HEK293 (cell line): ENCODE measurements at regions not wholly inside any gene's neighbourhood (a gene's known extent, or its start where the extent isn't known, plus 50 kb on each side); places are given as distances from the start of the nearest gene placed in this dataset.

Experiments used
- CTCF ChIA-PET: fragments of 350-600 bp; formaldehyde crosslinking; extraction: SDS; loops from one replicate; lab custom pipeline; 2021; ENCODE audit warnings: antibody characterized with exemption; lab: Yijun Ruan, JAX
- POLR2A ChIA-PET: fragments of 300-600 bp; formaldehyde crosslinking; extraction: SDS; loops from one replicate; lab custom pipeline; 2020; ENCODE audit warnings: antibody characterized with exemption, inconsistent platforms; lab: Yijun Ruan, JAX
- H3K27ac ChIP-seq: fragments of 200-500 bp; sonication (Bioruptor generic); 2 replicates; pipeline ENCODE4 v1.5.1; 2014; ENCODE audit warnings: low read depth, low read length, control low read depth, inconsistent platforms; ENCODE audit errors: extremely low read depth
- H3K36me3 ChIP-seq, 2 experiments: fragments of 200-500 bp in 1 of 2; sonication (Bioruptor generic) in 1 of 2; 1 replicate in 1 of 2; 2 replicates in 1 of 2; pipeline ENCODE4 v1.5.1; 2014 to 2017; ENCODE audit warnings: inconsistent platforms in 2 of 2, low read length in 2 of 2; ENCODE audit not compliant: control insufficient read depth in 2 of 2, insufficient read depth in 1 of 2
- H3K4me1 ChIP-seq: fragments of 200-500 bp; sonication (Bioruptor generic); 2 replicates; pipeline ENCODE4 v1.5.1; 2014; ENCODE audit warnings: mild to moderate bottlenecking, low read length, inconsistent platforms; ENCODE audit not compliant: control insufficient read depth, insufficient read depth
- H3K4me3 ChIP-seq: 2 replicates; pipeline ENCODE4 v1.5.1; 2011; ENCODE audit warnings: low read depth, mild to moderate bottlenecking, control low read depth, low read length, moderate library complexity
- H3K9me3 ChIP-seq: fragments of 200-500 bp; sonication (Bioruptor generic); 2 replicates; pipeline ENCODE4 v1.5.1; 2014; ENCODE audit warnings: low read depth, low read length, inconsistent platforms; ENCODE audit not compliant: control insufficient read depth, insufficient read depth
- GLIS2 ChIP-seq: fragments of 450-650 bp; formaldehyde crosslinking; IDR thresholded peaks from 2 replicates; pipeline ENCODE4 v1.5.1; 2016; ENCODE audit warnings: missing biosample characterization, missing genetic modification characterization
- KLF1 ChIP-seq: fragments of 450-650 bp; formaldehyde crosslinking; IDR thresholded peaks from 2 replicates; pipeline ENCODE4 v1.5.1; 2016; ENCODE audit warnings: missing biosample characterization, missing genetic modification characterization
- SP2 ChIP-seq: fragments of 450-650 bp; formaldehyde crosslinking; IDR thresholded peaks from 2 replicates; pipeline ENCODE4 v1.5.1; 2016; ENCODE audit warnings: missing biosample characterization, missing genetic modification characterization
- ZBTB17 ChIP-seq: fragments of 450-650 bp; formaldehyde crosslinking; IDR thresholded peaks from 2 replicates; pipeline ENCODE4 v1.5.1; 2016; ENCODE audit warnings: missing biosample characterization, missing genetic modification characterization
- ZNF133 ChIP-seq: fragments of 450-650 bp; formaldehyde crosslinking; IDR thresholded peaks from 2 replicates; pipeline ENCODE4 v1.5.1; 2016; ENCODE audit warnings: missing biosample characterization, missing genetic modification characterization
- ZNF175 ChIP-seq: fragments of 450-650 bp; formaldehyde crosslinking; IDR thresholded peaks from 2 replicates; pipeline ENCODE4 v1.5.1; 2016; ENCODE audit warnings: missing biosample characterization, missing genetic modification characterization
- ZNF248 ChIP-seq: fragments of 450-650 bp; formaldehyde crosslinking; IDR thresholded peaks from 2 replicates; pipeline ENCODE4 v1.5.1; 2017; ENCODE audit warnings: missing biosample characterization, missing genetic modification characterization
- ZNF416 ChIP-seq: fragments of 450-650 bp; formaldehyde crosslinking; IDR thresholded peaks from 2 replicates; pipeline ENCODE4 v1.5.1; 2016; ENCODE audit warnings: missing biosample characterization, missing genetic modification characterization
- ZNF433 ChIP-seq: fragments of 450-650 bp; formaldehyde crosslinking; IDR thresholded peaks from 2 replicates; pipeline ENCODE4 v1.5.1; 2016; ENCODE audit warnings: missing biosample characterization, missing genetic modification characterization, low read depth
- ZNF48 ChIP-seq: fragments of 450-650 bp; formaldehyde crosslinking; IDR thresholded peaks from 2 replicates; pipeline ENCODE4 v1.5.1; 2016; ENCODE audit warnings: missing biosample characterization, missing genetic modification characterization
- ZNF501 ChIP-seq: fragments of 450-650 bp; formaldehyde crosslinking; IDR thresholded peaks from 2 replicates; pipeline ENCODE4 v1.5.1; 2016; ENCODE audit warnings: missing biosample characterization, missing genetic modification characterization
- ZNF514 ChIP-seq: fragments of 450-650 bp; formaldehyde crosslinking; IDR thresholded peaks from 2 replicates; pipeline ENCODE4 v1.5.1; 2016; ENCODE audit warnings: missing biosample characterization, missing genetic modification characterization
- ZNF585B ChIP-seq: fragments of 450-650 bp; formaldehyde crosslinking; IDR thresholded peaks from 2 replicates; pipeline ENCODE4 v1.5.1; 2016; ENCODE audit warnings: missing biosample characterization, missing genetic modification characterization
- ZNF596 ChIP-seq: fragments of 450-650 bp; IDR thresholded peaks from 2 replicates; pipeline ENCODE4 v1.5.0; 2018; ENCODE audit warnings: missing biosample characterization, mild to moderate bottlenecking, missing genetic modification characterization, moderate library complexity
- ZNF658 ChIP-seq: fragments of 450-650 bp; formaldehyde crosslinking; IDR thresholded peaks from 2 replicates; pipeline ENCODE4; 2016; ENCODE audit warnings: missing biosample characterization, missing genetic modification characterization
- ZNF747 ChIP-seq: fragments of 450-650 bp; formaldehyde crosslinking; IDR thresholded peaks from 2 replicates; pipeline ENCODE4 v1.5.1; 2016; ENCODE audit warnings: missing biosample characterization, missing genetic modification characterization
- ZNF843 ChIP-seq: fragments of 450-650 bp; formaldehyde crosslinking; IDR thresholded peaks from 2 replicates; pipeline ENCODE4 v1.5.1; 2016; ENCODE audit warnings: missing biosample characterization, missing genetic modification characterization
- ZSCAN16 ChIP-seq: fragments of 450-650 bp; formaldehyde crosslinking; IDR thresholded peaks from 2 replicates; pipeline ENCODE4 v1.5.1; 2016; ENCODE audit warnings: missing biosample characterization, missing genetic modification characterization
- ZSCAN23 ChIP-seq: fragments of 450-650 bp; formaldehyde crosslinking; IDR thresholded peaks from 2 replicates; pipeline ENCODE4 v1.5.1; 2016; ENCODE audit warnings: missing biosample characterization, missing genetic modification characterization
- TF ChIP-seq, protein P1 (sequence below): IDR thresholded peaks from 2 replicates; pipeline ENCODE4 v1.6.1; 2011; ENCODE audit warnings: mild to moderate bottlenecking, low read depth, low read length, borderline replicate concordance
- TF ChIP-seq, protein P2 (sequence below): fragments of 450-650 bp; formaldehyde crosslinking; IDR thresholded peaks from 2 replicates; pipeline ENCODE4 v1.5.1; 2016; ENCODE audit warnings: missing biosample characterization, missing genetic modification characterization, low read depth
- TF ChIP-seq, protein P3 (sequence below): fragments of 450-650 bp; formaldehyde crosslinking; IDR thresholded peaks from 2 replicates; pipeline ENCODE4 v1.5.1; 2017; ENCODE audit warnings: missing biosample characterization, missing genetic modification characterization

DNA sequence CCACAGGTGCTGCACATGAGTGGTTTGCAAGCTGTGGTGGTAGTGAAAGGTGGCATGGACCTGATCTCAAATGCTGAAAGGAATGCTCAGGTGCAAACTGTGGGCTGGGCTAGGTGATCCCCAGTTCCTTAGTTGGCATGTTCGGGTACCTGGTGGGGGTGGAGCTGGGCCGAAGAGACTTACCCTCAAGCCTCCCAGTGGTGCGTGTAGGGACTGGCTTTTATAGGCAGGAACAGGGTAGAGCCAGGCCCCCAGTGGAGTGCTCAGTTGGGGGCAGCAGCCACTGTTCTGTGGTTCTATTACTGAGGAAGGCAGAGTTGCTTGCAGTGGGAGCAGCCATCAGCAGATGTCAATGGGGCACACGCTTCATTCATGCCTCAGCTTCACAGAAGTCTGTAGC lies 399.8 kb downstream of the HTR1B start:
- POLR2A ChIA-PET = no interaction called here
- CTCF ChIA-PET = no interaction called here
- no peaks in the 10 kb centered on the region for H3K4me1 ChIP-seq
- H3K9me3 ChIP-seq = no peaks in the 10 kb centered on the region
- H3K36me3 ChIP-seq = no peaks in the 10 kb centered on the region
- TF ChIP-seq ZNF175 (no peak), ZNF416 (tag by site-specific recombination) (no peak), SP2 (tag by site-specific recombination) (no peak), KLF1 (tag by site-specific recombination) (no peak)
- no peak overlapping the region for H3K4me3 ChIP-seq
- H3K27ac ChIP-seq = no peak overlapping the region

GRCh38 chr6:77055711-77056110 lies 407.6 kb downstream of the HTR1B start:
- CTCF ChIA-PET = no interaction called here
- POLR2A ChIA-PET = no interaction called here
- TF ChIP-seq ZSCAN16 (tag by site-specific recombination) (no peak), ZBTB17 (tag by site-specific recombination) (no peak), ZNF433 (tag by site-specific recombination) (no peak), ZNF596 (tag by site-specific recombination) (no peak), ZNF133 (tag by site-specific recombination) (no peak), ZNF501 (tag by site-specific recombination) (no peak), ZNF514 (tag by site-specific recombination) (no peak), GLIS2 (tag by site-specific recombination) (no peak), ZSCAN23 (no peak), ZNF416 (tag by site-specific recombination) (no peak), ZNF843 (tag by site-specific recombination) (no peak), ZNF585B (no peak), ZNF658 (tag by site-specific recombination) (no peak), ZNF248 (tag by site-specific recombination) (no peak), ZNF747 (no peak), ZNF48 (tag by site-specific recombination) (no peak)
- TF ChIP-seq, protein P1, sequence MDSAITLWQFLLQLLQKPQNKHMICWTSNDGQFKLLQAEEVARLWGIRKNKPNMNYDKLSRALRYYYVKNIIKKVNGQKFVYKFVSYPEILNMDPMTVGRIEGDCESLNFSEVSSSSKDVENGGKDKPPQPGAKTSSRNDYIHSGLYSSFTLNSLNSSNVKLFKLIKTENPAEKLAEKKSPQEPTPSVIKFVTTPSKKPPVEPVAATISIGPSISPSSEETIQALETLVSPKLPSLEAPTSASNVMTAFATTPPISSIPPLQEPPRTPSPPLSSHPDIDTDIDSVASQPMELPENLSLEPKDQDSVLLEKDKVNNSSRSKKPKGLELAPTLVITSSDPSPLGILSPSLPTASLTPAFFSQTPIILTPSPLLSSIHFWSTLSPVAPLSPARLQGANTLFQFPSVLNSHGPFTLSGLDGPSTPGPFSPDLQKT = no peak
- TF ChIP-seq, protein P2, sequence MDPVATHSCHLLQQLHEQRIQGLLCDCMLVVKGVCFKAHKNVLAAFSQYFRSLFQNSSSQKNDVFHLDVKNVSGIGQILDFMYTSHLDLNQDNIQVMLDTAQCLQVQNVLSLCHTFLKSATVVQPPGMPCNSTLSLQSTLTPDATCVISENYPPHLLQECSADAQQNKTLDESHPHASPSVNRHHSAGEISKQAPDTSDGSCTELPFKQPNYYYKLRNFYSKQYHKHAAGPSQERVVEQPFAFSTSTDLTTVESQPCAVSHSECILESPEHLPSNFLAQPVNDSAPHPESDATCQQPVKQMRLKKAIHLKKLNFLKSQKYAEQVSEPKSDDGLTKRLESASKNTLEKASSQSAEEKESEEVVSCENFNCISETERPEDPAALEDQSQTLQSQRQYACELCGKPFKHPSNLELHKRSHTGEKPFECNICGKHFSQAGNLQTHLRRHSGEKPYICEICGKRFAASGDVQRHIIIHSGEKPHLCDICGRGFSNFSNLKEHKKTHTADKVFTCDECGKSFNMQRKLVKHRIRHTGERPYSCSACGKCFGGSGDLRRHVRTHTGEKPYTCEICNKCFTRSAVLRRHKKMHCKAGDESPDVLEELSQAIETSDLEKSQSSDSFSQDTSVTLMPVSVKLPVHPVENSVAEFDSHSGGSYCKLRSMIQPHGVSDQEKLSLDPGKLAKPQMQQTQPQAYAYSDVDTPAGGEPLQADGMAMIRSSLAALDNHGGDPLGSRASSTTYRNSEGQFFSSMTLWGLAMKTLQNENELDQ (tag by site-specific recombination) = no peak
- TF ChIP-seq, protein P3, sequence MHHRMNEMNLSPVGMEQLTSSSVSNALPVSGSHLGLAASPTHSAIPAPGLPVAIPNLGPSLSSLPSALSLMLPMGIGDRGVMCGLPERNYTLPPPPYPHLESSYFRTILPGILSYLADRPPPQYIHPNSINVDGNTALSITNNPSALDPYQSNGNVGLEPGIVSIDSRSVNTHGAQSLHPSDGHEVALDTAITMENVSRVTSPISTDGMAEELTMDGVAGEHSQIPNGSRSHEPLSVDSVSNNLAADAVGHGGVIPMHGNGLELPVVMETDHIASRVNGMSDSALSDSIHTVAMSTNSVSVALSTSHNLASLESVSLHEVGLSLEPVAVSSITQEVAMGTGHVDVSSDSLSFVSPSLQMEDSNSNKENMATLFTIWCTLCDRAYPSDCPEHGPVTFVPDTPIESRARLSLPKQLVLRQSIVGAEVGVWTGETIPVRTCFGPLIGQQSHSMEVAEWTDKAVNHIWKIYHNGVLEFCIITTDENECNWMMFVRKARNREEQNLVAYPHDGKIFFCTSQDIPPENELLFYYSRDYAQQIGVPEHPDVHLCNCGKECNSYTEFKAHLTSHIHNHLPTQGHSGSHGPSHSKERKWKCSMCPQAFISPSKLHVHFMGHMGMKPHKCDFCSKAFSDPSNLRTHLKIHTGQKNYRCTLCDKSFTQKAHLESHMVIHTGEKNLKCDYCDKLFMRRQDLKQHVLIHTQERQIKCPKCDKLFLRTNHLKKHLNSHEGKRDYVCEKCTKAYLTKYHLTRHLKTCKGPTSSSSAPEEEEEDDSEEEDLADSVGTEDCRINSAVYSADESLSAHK (tag by site-specific recombination) = no peak
- H3K36me3 ChIP-seq = no peaks in the 10 kb centered on the region
- H3K9me3 ChIP-seq = no peaks in the 10 kb centered on the region
- H3K4me1 ChIP-seq = no peaks in the 10 kb centered on the region
- no peak overlapping the region for H3K4me3 ChIP-seq
- H3K27ac ChIP-seq = no peak overlapping the region
